Activated naive CD4-positive, alpha-beta T cell treated with anti-CD3 and anti-CD28 coated beads, Interleukin-2, amount 50 U/mL, for 24 hours (primary cell): ENCODE measurements at regions not wholly inside any gene's neighbourhood (a gene's known extent, or its start where the extent isn't known, plus 50 kb on each side); places are given as distances from the start of the nearest gene placed in this dataset.

Experiments used
- H3K27ac Mint-ChIP-seq: one replicate; pipeline ENCODE4 v1.8.0; 2021; ENCODE audit warnings: mild to moderate bottlenecking, mixed read lengths
- H3K27me3 Mint-ChIP-seq: one replicate; pipeline ENCODE4 v1.8.0; 2021; ENCODE audit warnings: mixed read lengths
- H3K36me3 Mint-ChIP-seq: one replicate; pipeline ENCODE4 v1.8.0; 2021; ENCODE audit warnings: mixed read lengths
- H3K4me1 Mint-ChIP-seq: one replicate; pipeline ENCODE4 v1.8.0; 2021; ENCODE audit warnings: mixed read lengths
- H3K4me3 Mint-ChIP-seq: one replicate; pipeline ENCODE4 v1.8.0; 2021; ENCODE audit warnings: mild to moderate bottlenecking, mixed read lengths
- H3K9me3 Mint-ChIP-seq: one replicate; pipeline ENCODE4 v1.8.0; 2021; ENCODE audit warnings: mixed read lengths

DNA sequence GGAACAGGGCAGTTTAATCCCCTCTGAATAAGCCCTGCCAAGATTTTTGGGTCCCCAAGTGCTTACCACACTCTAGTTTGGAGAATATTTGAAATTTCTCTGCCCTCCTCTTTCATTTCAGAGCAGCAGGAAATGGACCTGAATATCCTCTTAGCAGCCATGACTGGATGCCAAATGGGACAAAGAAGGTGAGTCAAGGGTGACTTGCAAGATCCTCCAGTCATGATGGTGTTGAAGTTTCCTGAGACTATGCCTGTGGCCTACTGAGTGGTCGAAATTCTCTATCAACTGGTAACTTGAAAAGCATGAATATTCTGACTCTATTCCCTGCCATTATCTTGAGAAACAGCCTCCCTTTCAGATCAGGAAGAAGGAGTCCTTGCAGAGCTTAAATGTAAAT is 1674.7 kb upstream of the SEL1L start:
- Mint-ChIP-seq H3K36me3 (no peaks in the 10 kb centered on the region), H3K9me3 (no peaks in the 10 kb centered on the region), H3K27me3 (no peaks in the 10 kb centered on the region), H3K4me1 (no peaks in the 10 kb centered on the region), H3K27ac (no peak overlapping the region), H3K4me3 (no peak overlapping the region)

DNA sequence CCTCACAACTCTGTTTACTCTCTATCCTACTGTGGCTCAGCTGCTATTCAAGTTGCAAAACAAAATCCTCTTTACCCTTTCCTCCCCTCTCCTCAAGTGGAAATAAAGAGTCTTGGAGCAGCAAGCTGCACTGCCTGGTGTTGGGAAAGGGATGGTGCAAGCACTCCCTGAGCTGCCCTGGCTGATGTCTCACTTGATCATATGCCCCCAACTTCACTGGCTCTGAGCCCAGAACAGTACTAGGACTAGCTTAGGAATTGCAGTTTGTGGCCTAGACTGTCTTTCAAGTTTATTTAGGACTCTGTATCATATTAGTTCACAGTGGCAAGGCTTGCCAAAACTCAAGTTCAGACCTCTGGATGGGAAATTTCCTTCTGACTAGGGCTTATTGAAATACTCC is 1683.8 kb upstream of the SEL1L start:
- H3K27ac Mint-ChIP-seq, result no peak overlapping the region
- no peaks in the 10 kb centered on the region for H3K36me3 Mint-ChIP-seq
- no peaks in the 10 kb centered on the region for H3K4me1 Mint-ChIP-seq
- H3K27me3 Mint-ChIP-seq, result no peaks in the 10 kb centered on the region
- H3K4me3 Mint-ChIP-seq, result no peak overlapping the region
- peaks cover 18% of the 10 kb centered on the region for H3K9me3 Mint-ChIP-seq

DNA sequence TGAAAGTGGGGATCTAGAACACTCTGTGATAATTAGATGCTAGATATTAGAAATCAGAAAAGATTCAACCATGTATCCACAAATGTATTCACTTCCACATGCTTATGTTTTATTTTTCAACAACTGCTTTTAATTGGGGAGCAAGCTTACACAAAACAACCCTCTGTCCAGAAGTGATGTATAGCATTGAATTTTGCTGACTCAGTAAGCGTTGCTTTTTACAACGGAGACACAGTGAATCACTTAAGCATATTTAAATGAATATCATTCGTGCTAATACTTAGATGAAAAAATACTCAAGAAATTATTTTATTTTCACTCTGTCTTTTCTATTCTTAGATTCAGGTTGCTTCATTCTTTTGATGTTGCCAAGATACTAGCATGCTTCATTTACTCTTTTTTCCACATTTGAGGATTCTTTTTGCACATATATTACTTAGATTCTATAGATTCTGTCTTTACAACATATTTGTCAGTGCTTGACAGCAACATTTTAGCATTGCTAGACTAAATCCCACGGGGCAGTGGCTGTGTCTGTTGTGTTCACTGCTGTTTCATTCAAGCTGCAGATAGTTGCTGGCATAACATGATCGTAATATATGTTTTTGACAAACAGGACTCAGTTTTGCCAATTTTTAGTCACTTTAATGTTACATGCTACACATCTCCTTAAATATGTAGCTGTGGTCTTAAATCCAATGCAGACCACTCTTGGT is 1714.4 kb upstream of the SEL1L start:
- Mint-ChIP-seq H3K27ac (no peak overlapping the region), H3K4me3 (no peak overlapping the region), H3K4me1 (no peaks in the 10 kb centered on the region), H3K27me3 (no peaks in the 10 kb centered on the region), H3K9me3 (no peaks in the 10 kb centered on the region), H3K36me3 (no peaks in the 10 kb centered on the region)

DNA sequence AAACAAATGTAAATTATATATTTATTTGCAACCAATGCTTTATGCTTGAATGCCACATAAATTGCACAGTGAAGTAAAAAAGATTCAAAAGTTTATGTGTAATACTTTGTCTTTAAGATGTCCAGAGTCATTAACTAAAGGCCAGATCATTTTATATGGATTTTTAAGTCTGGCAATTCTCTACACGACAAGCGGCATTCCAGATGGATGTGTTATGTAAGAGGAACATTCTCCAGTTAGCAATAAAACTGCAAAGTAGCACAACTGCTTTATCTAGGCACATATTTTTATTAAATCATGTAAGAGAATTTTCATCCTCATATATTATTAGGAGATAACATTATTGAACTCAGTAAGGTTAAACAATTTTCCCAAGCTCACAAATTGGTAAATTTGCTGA is 1717.7 kb upstream of the SEL1L start:
- H3K27ac Mint-ChIP-seq, result no peak overlapping the region
- no peaks in the 10 kb centered on the region for H3K27me3 Mint-ChIP-seq
- H3K4me3 Mint-ChIP-seq, result no peak overlapping the region
- H3K36me3 Mint-ChIP-seq, result no peaks in the 10 kb centered on the region
- no peaks in the 10 kb centered on the region for H3K4me1 Mint-ChIP-seq
- peaks cover 8% of the 10 kb centered on the region for H3K9me3 Mint-ChIP-seq

DNA sequence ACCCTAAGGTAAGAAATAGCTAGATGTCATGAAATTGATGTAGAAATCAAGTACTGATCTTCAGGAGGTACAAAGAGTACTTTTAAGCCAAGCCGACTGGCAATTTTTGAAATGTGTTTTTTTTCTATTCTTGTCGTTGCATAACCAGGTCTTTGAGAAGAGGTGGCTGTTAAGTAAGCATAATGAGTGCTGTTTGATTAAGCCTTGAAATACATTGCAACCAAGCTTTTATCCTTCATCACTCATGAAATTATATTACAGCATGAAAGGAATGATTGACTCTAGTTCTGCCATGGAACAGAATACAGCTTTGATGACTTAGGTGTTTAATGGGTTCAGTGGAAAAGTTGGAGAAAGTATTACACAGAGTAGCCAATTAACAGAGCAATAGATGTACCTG is 1720.2 kb upstream of the SEL1L start:
- no peaks in the 10 kb centered on the region for H3K4me1 Mint-ChIP-seq
- no peaks in the 10 kb centered on the region for H3K36me3 Mint-ChIP-seq
- peaks cover 8% of the 10 kb centered on the region for H3K9me3 Mint-ChIP-seq
- no peaks in the 10 kb centered on the region for H3K27me3 Mint-ChIP-seq
- H3K4me3 Mint-ChIP-seq, result no peak overlapping the region
- no peak overlapping the region for H3K27ac Mint-ChIP-seq

DNA sequence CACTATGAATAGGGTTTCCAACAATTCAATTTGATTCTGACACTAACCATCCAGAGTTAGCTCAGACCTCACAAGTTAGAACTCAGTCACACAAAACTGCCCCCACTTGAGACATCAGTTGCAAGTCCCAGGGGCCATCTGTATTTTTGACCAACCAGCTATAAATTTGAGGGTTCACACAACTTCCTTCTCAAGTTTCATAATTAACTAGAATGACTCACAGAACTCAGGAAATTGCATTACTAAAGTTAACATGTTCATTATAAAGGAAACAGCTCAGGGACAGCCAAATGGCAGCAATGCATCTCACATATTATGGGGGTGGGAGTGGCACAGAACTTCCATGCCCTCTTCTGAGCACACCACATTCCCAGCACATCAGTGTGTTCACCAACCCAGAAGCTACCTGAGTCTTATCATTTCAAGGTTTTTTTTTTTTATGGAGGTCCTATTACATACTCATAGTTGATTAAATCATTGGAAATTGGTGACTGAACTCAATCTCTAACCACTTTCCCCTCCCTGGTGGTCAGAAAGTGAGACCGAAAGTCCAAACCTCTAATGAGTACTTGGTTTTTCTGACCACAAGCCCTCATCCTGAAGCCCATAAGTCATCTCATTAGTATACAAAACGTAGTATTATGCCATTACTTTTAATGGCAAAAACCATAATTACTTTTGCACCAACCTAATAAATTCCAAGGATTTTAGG is 1721.5 kb upstream of the SEL1L start:
- H3K27ac Mint-ChIP-seq, result no peak overlapping the region
- H3K27me3 Mint-ChIP-seq, result no peaks in the 10 kb centered on the region
- H3K36me3 Mint-ChIP-seq, result no peaks in the 10 kb centered on the region
- no peaks in the 10 kb centered on the region for H3K4me1 Mint-ChIP-seq
- no peak overlapping the region for H3K4me3 Mint-ChIP-seq
- peaks cover 8% of the 10 kb centered on the region for H3K9me3 Mint-ChIP-seq

DNA sequence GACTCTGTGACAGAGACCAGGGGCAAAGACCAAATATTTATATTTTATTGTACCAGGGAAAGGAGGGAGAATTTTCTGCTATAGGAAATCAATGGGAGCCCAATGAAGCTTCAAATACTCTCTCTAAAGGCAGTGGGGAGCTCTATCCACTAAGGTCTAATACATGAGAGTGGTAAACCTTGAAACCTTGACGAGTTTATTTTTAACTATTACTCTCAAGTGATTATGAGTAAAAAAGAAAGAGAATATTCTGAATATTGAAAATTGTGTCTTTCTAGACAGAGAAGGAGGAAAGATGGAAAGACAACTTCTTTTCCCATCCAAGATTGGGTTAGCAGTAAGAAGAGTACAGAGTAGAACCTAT is 1722.1 kb upstream of the SEL1L start:
- Mint-ChIP-seq H3K4me3 (no peak overlapping the region), H3K27ac (no peak overlapping the region), H3K4me1 (no peaks in the 10 kb centered on the region), H3K36me3 (no peaks in the 10 kb centered on the region), H3K27me3 (no peaks in the 10 kb centered on the region), H3K9me3 (peaks cover 8% of the 10 kb centered on the region)

DNA sequence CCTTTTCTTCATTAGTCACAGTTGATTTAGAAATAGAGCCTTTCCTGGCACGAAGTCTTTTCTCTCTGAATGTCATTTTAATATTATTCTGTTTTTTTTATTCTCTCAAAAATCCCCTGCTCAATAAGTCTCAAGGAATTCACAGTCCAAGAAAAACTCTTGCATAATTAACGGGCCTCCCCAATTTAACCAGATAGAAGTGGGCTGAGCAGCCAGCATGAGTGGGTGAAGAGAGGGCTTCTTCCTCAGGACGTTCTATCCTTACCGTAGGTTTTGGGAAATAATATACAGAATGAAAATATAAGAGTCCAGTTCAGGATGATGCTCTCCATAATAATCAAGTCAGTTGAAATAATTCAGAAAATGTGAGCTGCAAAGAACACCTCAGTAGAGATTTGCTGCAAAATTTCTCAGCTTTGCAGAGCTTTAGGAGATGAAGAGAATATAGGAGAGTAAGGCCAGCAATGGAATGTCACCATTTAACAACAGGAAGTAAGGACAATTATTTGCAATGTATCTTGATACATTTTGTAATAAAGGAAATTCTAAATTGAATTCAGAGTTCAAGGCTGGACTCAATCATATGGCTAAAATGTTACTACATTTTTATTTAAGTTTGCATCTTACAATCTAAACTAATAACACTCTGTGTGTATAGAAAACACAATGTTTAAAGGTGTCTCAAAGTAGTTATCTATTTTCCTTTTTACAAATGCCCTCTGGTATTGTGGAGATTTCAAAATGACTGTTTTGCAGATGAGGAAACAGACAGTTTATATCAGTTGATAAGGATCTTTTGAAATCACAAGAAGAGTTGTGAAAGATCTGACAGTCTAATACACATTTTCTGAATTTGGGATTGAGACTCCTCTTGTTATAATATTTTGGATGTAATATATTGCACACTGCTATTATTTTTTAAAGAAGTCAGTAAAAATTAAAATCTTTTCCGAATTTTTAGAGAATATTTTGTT is 1724.1 kb upstream of the SEL1L start:
- Mint-ChIP-seq H3K4me1 (no peaks in the 10 kb centered on the region), H3K27ac (no peak overlapping the region), H3K36me3 (no peaks in the 10 kb centered on the region), H3K9me3 (peaks cover 8% of the 10 kb centered on the region), H3K4me3 (no peak overlapping the region), H3K27me3 (no peaks in the 10 kb centered on the region)

DNA sequence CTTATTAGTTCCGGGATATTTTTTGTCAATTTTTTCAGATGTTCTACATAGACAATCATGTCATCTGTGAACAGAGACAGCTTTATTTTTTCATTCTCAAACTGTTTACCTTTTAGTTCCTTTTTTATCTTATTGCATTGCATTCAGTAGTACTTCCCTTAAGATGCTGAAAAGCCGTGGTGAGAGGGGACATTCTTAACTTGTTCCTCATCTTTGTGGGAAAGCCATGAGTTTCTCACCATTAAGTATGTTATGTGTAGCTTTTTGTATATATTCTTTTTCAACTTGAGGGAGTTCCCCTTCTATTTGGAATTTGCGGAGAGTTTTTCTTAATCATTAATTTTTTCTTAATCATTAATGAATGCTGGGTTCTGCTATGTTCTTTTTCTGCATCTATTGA is 1727.1 kb upstream of the SEL1L start:
- Mint-ChIP-seq H3K9me3 (no peaks in the 10 kb centered on the region), H3K4me1 (no peaks in the 10 kb centered on the region), H3K4me3 (no peak overlapping the region), H3K27ac (no peak overlapping the region), H3K27me3 (no peaks in the 10 kb centered on the region), H3K36me3 (no peaks in the 10 kb centered on the region)

DNA sequence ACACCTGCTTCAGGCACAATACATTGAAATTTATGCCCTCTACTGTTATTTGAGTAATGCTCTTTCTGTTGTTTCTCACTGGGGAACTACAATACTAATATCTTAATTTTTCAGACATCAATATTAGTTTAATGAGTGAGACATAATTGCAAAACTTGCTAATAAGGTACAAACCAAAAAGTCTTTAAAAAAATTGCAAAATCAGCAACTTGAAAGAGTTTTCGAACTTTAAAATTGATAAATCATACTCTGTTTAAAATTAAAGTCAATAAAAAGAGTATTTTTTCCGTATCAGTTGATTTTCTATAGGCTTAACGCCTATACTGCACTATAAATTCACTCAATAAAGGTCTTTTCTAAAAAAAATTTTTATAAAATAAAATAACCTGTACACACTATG is 1735.9 kb upstream of the SEL1L start:
- H3K36me3 Mint-ChIP-seq, result no peaks in the 10 kb centered on the region
- no peak overlapping the region for H3K27ac Mint-ChIP-seq
- no peaks in the 10 kb centered on the region for H3K4me1 Mint-ChIP-seq
- H3K4me3 Mint-ChIP-seq, result no peak overlapping the region
- no peaks in the 10 kb centered on the region for H3K27me3 Mint-ChIP-seq
- peaks cover 4% of the 10 kb centered on the region for H3K9me3 Mint-ChIP-seq

DNA sequence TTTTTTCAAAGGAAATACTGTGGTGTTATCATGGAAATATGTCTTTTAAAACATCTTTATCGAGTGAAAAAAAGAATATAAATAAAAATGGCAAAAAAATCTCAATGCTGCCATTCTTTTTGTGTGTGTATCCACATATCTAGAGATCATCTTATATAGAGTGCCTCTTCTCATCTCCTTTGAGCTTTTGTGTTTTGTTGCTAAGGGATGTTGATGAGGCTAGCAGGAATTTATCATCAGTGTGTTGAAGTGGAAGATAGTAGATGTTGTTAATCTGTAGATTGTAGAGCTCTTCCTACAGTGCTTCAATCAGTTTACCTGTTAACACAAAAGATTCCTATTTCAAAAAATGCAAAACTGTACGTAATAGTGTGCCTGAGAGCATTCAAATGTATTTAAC is 1738.0 kb upstream of the SEL1L start:
- Mint-ChIP-seq H3K9me3 (peaks cover 9% of the 10 kb centered on the region), H3K27me3 (no peaks in the 10 kb centered on the region), H3K27ac (no peak overlapping the region), H3K4me3 (no peak overlapping the region), H3K36me3 (no peaks in the 10 kb centered on the region), H3K4me1 (no peaks in the 10 kb centered on the region)

DNA sequence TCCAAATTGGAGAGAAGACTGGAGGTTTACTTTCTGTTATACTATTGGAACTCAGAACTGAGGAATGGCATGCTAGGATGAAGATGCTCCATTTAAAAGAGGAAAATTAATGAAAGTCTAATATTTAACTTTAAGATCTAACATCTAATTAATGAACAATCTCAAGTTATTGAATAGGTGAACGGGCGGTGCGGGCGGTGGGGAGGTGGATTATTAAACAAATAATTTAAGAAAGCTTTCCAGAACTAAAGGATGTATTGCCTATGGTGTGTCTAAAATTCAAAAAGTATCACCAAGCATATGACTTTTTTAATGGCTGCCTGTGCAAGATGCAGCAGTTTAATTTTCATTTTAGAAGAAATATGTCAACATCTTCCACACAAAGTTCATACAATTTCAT is 1747.1 kb upstream of the SEL1L start:
- Mint-ChIP-seq H3K9me3 (peaks cover 22% of the 10 kb centered on the region), H3K36me3 (no peaks in the 10 kb centered on the region), H3K4me3 (no peak overlapping the region), H3K27me3 (no peaks in the 10 kb centered on the region), H3K27ac (no peak overlapping the region), H3K4me1 (no peaks in the 10 kb centered on the region)

DNA sequence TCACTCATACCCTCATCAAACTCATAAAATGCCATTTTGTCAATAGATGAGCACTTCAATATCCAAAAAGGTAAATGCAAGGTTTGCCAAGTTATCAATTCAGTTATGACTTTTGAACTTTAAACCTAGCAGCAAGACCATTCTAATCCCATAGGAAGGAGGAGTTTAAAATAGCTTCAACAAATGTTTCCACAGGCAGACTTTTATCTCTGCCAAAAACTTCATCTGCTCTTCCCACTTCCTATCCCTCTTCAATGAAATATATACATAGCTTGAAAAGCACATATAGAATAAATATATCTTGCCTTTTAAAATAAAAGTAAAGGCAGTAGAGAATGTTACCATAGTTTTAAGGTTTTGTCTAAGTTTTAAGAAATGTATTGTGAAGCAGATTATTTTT is 1749.1 kb upstream of the SEL1L start:
- Mint-ChIP-seq H3K4me1 (no peaks in the 10 kb centered on the region), H3K9me3 (peaks cover 14% of the 10 kb centered on the region), H3K4me3 (no peak overlapping the region), H3K27me3 (no peaks in the 10 kb centered on the region), H3K36me3 (no peaks in the 10 kb centered on the region), H3K27ac (no peak overlapping the region)

DNA sequence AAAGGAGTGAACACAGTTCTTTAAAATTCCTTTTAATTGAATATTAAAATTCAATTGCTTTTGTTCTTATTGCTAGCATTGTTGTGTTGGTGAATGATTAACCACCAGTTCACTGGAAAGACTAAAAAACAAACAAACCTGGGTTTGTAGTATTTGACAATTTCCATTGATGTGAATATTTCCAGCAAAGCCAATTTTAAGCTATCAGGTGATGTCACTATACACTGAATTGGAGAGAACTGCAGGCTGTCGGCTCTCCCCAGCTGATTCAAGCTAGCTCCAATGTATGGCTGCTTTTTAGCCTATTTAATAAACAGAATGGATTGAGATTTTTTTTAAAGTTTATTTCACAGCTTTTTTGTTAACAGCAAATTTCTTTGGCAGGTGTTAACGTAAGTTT is 1753.6 kb upstream of the SEL1L start:
- no peak overlapping the region for H3K27ac Mint-ChIP-seq
- peaks cover 15% of the 10 kb centered on the region for H3K9me3 Mint-ChIP-seq
- no peaks in the 10 kb centered on the region for H3K4me1 Mint-ChIP-seq
- no peak overlapping the region for H3K4me3 Mint-ChIP-seq
- no peaks in the 10 kb centered on the region for H3K36me3 Mint-ChIP-seq
- H3K27me3 Mint-ChIP-seq, result no peaks in the 10 kb centered on the region

DNA sequence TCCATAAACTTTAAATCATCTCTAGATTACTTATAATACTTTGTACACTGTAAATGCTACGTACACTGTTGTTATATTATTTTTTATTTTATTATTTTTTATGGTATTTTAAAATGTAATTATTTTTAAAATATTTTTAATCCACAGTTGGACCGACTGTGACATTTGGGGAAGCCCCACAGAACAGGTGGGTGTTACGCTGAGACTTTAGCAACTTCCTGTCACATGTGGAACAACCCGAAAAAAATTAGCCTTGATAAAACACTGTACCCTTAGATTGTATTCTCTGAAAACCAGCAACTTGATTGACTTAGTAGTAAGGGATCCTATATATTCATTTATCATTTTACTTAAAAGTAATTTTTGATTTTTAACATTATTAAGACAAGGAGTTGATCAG is 1755.7 kb upstream of the SEL1L start:
- Mint-ChIP-seq H3K36me3 (no peaks in the 10 kb centered on the region), H3K9me3 (peaks cover 21% of the 10 kb centered on the region), H3K27me3 (no peaks in the 10 kb centered on the region), H3K4me1 (no peaks in the 10 kb centered on the region), H3K4me3 (no peak overlapping the region), H3K27ac (no peak overlapping the region)

DNA sequence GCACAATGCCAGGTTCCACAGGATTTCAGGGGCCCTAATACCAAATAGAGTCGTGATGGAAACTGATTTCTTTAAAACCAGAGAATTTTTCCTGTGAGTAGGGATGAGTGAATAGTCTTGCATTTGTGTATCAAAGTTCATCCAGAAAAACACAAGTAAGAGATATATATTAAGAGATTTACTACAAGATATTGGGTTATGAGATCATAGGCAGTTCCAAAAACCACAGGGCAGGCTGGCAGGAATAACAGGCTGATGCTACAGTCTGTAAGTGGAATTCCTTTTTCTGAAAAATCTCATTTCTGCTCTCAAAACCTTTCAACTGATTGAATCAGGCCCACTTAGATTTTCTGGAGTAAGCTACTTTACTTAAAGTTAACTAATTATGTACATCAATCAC is 1756.2 kb upstream of the SEL1L start:
- Mint-ChIP-seq H3K27ac (no peak overlapping the region), H3K9me3 (peaks cover 21% of the 10 kb centered on the region), H3K4me1 (no peaks in the 10 kb centered on the region), H3K27me3 (no peaks in the 10 kb centered on the region), H3K4me3 (no peak overlapping the region), H3K36me3 (no peaks in the 10 kb centered on the region)
